Smooth muscle cell (in vitro differentiated cells): ENCODE measurements at regions not wholly inside any gene's neighbourhood (a gene's known extent, or its start where the extent isn't known, plus 50 kb on each side); places are given as distances from the start of the nearest gene placed in this dataset.

Source experiments
- DNase-seq: peaks from one replicate; lab custom pipeline; 2025; ENCODE audit not compliant: unreplicated experiment; lab: John Stamatoyannopoulos, UW
- H2AFZ ChIP-seq: fragments of 200-600 bp; sonication (generic); 2 replicates; pipeline ENCODE4 v1.6.0; 2016; ENCODE audit warnings: antibody characterized with exemption, low read depth, mild to moderate bottlenecking
- H3F3A ChIP-seq: fragments of 200-600 bp; sonication (generic); 2 replicates; pipeline ENCODE4 v1.6.0; 2017; ENCODE audit warnings: antibody characterized with exemption, low read depth
- H3K27ac ChIP-seq: fragments of 200-600 bp; sonication (generic); 2 replicates; pipeline ENCODE4 v1.5.1; 2016; ENCODE audit warnings: low read depth, mild to moderate bottlenecking
- H3K27me3 ChIP-seq: fragments of 200-600 bp; sonication (generic); 2 replicates; pipeline ENCODE4 v1.6.1; 2016; ENCODE audit warnings: low read depth, mild to moderate bottlenecking
- H3K36me3 ChIP-seq: fragments of 200-600 bp; sonication (generic); 2 replicates; pipeline ENCODE4 v1.5.1; 2016; ENCODE audit warnings: low read depth
- H3K4me1 ChIP-seq: fragments of 200-600 bp; sonication (generic); 2 replicates; pipeline ENCODE4 v1.5.1; 2016; ENCODE audit warnings: low read depth
- H3K4me2 ChIP-seq: fragments of 200-600 bp; sonication (generic); 2 replicates; pipeline ENCODE4 v1.6.0; 2016; ENCODE audit warnings: mild to moderate bottlenecking
- H3K4me3 ChIP-seq: fragments of 200-600 bp; sonication (generic); 2 replicates; pipeline ENCODE4 v1.5.1; 2016; ENCODE audit warnings: mild to moderate bottlenecking
- H3K79me2 ChIP-seq: fragments of 200-600 bp; sonication (generic); 2 replicates; pipeline ENCODE4 v1.6.0; 2016; ENCODE audit warnings: low read depth, mild to moderate bottlenecking
- H3K9ac ChIP-seq: fragments of 200-600 bp; sonication (generic); 2 replicates; pipeline ENCODE4 v1.6.0; 2016; ENCODE audit warnings: low read depth
- H3K9me3 ChIP-seq: fragments of 200-600 bp; sonication (generic); replicated peaks from 2 replicates; pipeline ENCODE4 v1.5.1; 2016; ENCODE audit warnings: low read depth
- H4K20me1 ChIP-seq: fragments of 200-600 bp; sonication (generic); 2 replicates; pipeline ENCODE4 v1.6.0; 2016; ENCODE audit warnings: low read depth
- CTCF ChIP-seq: fragments of 200-600 bp; sonication (generic); IDR thresholded peaks from 2 replicates; pipeline ENCODE4 v1.5.1; 2017; ENCODE audit warnings: borderline replicate concordance, mild to moderate bottlenecking, antibody characterized with exemption; ENCODE audit not compliant: insufficient read depth, poor library complexity, severe bottlenecking
- WGBS: methylation state at CpG from one replicate; pipeline ENCODE4 v1.1.7; 2016; ENCODE audit warnings: low lambda C conversion rate; 5-methylcytosine and 5-hydroxymethylcytosine counted together

- no peak for DNase-seq
- TF ChIP-seq CTCF: no peak
- H3K27ac ChIP-seq: no peak overlapping the region
- H2AFZ ChIP-seq: no peak overlapping the region
- H3K4me2 ChIP-seq: no peak overlapping the region
- H3K9me3 ChIP-seq: no peaks in the 10 kb centered on the region
- H3K4me3 ChIP-seq: no peak overlapping the region
- peaks cover 18% of the 10 kb centered on the region for H3K27me3 ChIP-seq
- no peaks in the 10 kb centered on the region for H3K36me3 ChIP-seq
- WGBS: 98% methylated on average over 3 of the region's 3 CpGs
- H3K9ac ChIP-seq: no peak overlapping the region
- H3F3A ChIP-seq: no peaks in the 10 kb centered on the region
- no peaks in the 10 kb centered on the region for H3K4me1 ChIP-seq
- H3K79me2 ChIP-seq: no peaks in the 10 kb centered on the region
- no peaks in the 10 kb centered on the region for H4K20me1 ChIP-seq
Observed at GRCh38 chr2:121094845-121095244, 190.2 kb downstream of the TFCP2L1 start.

- Histone ChIP-seq H3K9me3 (no peaks in the 10 kb centered on the region), H3K27me3 (peaks cover 20% of the 10 kb centered on the region), H3K4me3 (no peak overlapping the region), H2AFZ (no peak overlapping the region), H3K4me2 (no peak overlapping the region), H3F3A (no peaks in the 10 kb centered on the region), H3K79me2 (no peaks in the 10 kb centered on the region), H4K20me1 (no peaks in the 10 kb centered on the region), H3K9ac (no peak overlapping the region), H3K4me1 (no peaks in the 10 kb centered on the region), H3K27ac (no peak overlapping the region), H3K36me3 (no peaks in the 10 kb centered on the region)
- TF ChIP-seq CTCF: peak; percentile 64
- 32% methylated on average over 19 of the region's 19 CpGs for WGBS
- no peak for DNase-seq
Observed at GRCh38 chr2:121095257-121096080, 189.5 kb downstream of the TFCP2L1 start.

GRCh38 chr2:121096611-121097010, 188.4 kb downstream of the TFCP2L1 start:
- no peaks in the 10 kb centered on the region for H3K36me3 ChIP-seq
- H4K20me1 ChIP-seq: no peaks in the 10 kb centered on the region
- H3K27me3 ChIP-seq: peaks cover 28% of the 10 kb centered on the region
- H3K27ac ChIP-seq: no peak overlapping the region
- H3F3A ChIP-seq: no peaks in the 10 kb centered on the region
- H3K4me3 ChIP-seq: no peak overlapping the region
- no peak overlapping the region for H3K4me2 ChIP-seq
- no peaks in the 10 kb centered on the region for H3K4me1 ChIP-seq
- no peak for DNase-seq
- no peak for TF ChIP-seq CTCF
- no peaks in the 10 kb centered on the region for H3K9me3 ChIP-seq
- no peak overlapping the region for H3K9ac ChIP-seq
- H3K79me2 ChIP-seq: no peaks in the 10 kb centered on the region
- 80% methylated on average over 5 of the region's 5 CpGs for WGBS
- no peak overlapping the region for H2AFZ ChIP-seq

- no peak for DNase-seq
- no peak overlapping the region for H3K27ac ChIP-seq
- TF ChIP-seq CTCF: no peak
- H3K79me2 ChIP-seq: no peaks in the 10 kb centered on the region
- H3F3A ChIP-seq: no peaks in the 10 kb centered on the region
- WGBS: 95% methylated on average over 7 of the region's 7 CpGs
- H3K4me3 ChIP-seq: no peak overlapping the region
- H2AFZ ChIP-seq: no peak overlapping the region
- H3K4me1 ChIP-seq: no peaks in the 10 kb centered on the region
- H4K20me1 ChIP-seq: no peaks in the 10 kb centered on the region
- peaks cover 34% of the 10 kb centered on the region for H3K27me3 ChIP-seq
- no peak overlapping the region for H3K4me2 ChIP-seq
- H3K9me3 ChIP-seq: no peaks in the 10 kb centered on the region
- no peaks in the 10 kb centered on the region for H3K36me3 ChIP-seq
- no peak overlapping the region for H3K9ac ChIP-seq
Observed at GRCh38 chr2:121098556-121098955, 186.4 kb downstream of the TFCP2L1 start.
